HG02943 (cell line): ENCODE measurements at regions not wholly inside any gene's neighbourhood (a gene's known extent, or its start where the extent isn't known, plus 50 kb on each side); places are given as distances from the start of the nearest gene placed in this dataset.

Source experiments
- ATAC-seq: cut with Tn5 transposase; IDR thresholded peaks from one replicate; pipeline ENCODE4 v1.9.1; 2021; ENCODE audit warnings: mild to moderate bottlenecking, low read depth, moderate library complexity; ENCODE audit not compliant: unreplicated experiment

DNA sequence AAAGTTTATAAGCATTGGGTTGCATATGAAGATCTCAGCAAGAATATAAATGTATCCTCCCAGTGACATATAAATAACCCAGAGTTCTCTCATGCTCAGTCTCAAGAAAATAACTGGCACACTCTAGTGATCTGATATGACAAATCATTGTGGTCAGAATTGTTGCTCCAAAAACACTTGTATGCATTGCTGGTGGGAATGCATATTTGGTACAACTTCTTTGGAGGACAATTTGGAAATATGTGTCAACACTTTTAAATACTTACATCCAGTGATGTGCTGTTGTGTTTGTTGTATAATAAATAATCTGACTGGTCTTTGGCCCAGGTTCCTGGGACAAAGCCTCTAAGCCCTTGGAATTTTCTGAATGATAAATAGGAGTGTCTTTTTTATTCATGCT, 66.7 kb upstream of the STT3B start:
- ATAC-seq = no peak

DNA sequence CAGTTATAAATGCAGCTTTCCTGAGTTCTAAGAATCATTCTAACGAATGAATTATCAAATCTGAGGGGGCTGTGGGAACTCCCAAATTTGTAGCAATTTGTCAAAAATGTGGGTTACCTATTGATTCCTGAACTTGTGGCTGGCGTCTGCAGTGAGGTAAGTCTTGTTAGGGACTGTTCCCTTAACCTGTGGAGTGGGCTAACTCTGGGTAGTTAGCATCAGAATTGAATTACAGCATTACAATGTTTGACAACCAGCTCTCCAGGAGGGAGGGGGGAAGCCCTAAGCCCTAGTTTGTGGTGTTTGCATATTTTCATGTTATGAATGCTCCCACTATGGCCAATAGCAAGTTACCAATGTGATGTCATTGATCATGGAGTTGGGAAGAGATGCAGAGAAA, 65.9 kb upstream of the STT3B start:
- ATAC-seq = no peak

DNA sequence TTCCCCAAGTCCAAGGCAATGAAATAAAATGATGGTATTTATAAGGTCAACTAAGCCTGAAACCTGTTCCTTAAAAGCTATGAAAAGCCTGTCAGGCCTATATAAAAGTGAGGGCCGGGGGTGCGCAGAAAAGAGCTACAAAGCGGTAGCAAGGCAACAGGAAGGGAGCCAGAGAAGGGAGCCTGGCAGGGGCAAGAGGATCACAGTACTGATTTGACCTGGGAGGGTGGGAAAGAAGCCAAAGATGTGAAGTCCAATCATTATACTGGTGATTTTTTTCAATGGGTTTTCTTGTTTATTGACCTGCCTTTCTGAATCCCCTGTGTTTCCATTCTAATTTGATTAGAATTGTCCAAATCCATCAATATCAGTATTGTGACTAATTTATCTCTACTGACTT, 64.3 kb upstream of the STT3B start:
- no peak for ATAC-seq

DNA sequence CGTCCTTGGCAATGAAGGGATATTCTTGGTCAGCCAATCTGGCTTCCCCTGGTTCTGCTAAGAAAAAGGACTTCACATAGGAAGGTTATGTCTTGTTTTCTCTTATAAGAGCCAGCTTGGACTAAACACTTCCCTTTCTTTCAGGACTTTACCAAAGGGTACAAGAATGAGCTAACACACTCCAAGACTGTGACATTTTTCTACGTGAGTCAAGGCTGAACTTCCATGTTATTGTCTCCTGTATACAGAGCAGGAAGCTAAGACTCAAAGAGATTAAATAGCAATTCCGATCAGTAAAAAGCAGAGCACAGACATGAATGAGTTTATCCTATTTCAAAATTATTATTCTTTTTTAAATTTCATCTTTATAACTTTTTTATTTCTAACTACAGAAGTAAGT, 63.3 kb upstream of the STT3B start:
- ATAC-seq = no peak

DNA sequence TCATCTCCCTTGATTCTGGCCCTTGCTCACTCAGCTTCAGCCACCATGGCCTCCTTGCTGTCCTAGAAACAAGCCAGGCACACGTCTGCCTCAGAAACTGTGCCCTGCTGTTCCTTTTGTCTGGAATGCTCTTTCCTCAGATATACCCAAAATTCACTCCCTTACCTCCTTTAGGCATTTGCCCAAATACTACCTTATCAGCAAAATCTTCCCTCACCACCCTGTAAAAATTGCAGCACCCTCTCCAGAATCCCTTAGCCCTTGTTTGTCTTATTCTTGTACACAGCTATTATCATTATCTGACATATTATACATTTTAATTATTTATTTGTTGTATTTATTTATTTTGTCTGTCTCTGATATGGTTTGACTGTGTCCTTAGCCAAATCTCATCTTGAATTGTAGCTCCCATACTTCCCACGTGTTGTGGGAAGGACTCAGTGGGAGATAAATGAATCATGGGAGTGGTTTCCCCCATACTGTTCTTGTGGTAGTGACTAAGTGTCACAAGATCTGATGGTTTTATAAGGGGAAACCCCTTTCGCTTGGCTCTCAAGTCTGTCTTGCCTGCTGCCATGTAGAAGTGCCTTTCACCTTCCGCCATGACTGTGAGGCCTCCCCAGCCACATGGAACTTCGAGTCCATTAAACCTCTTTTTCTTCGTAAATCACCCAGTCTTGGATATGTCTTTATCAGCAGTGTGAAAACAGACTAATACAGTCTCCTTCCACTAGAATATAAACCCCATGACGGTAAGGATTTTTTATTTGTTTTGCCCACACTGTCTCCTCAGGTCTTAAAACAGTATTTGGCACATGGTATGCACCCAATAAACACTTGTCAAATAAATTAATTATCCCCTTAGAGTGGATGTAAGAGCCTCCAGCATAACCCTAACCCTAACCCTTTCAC, 60.0 kb upstream of the STT3B start:
- ATAC-seq = no peak

DNA sequence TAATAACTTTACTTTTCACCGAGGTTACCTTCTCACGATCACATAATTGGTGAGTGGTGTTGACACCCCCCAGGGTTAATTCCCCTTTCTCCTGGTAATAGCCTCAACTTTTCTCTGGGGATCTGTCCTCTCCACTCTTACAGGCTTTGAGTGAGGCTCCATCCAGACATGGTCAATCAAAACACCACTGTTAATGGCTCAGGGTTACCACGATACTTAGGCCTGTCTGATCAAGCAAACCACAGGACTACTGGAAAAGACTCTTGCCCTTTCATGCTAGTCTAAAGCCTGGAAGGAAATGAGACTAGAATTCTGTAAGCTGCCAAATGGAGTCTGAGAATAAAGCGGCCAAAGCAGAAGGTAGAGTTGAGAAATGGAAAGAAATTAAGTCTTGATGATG, 56.5 kb upstream of the STT3B start:
- ATAC-seq = no peak

DNA sequence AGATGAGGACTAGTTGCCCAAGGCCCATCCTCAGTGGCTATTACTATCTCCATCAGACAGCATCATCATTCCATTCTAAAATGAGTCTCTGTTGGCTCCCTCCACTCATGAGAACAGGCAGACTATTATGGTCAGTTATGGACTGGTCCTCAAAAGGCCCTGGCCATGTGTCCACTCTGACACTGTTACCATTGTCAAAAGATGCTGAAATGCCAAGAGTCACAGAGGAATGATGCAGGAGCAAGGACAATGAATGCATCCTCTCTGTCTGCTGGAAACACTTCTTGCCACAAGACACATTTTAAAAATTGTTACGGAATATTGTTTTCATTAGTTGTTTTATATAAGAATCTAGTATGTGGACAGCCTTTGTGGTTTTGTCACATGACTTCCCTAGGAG, 53.3 kb upstream of the STT3B start:
- no peak for ATAC-seq

DNA sequence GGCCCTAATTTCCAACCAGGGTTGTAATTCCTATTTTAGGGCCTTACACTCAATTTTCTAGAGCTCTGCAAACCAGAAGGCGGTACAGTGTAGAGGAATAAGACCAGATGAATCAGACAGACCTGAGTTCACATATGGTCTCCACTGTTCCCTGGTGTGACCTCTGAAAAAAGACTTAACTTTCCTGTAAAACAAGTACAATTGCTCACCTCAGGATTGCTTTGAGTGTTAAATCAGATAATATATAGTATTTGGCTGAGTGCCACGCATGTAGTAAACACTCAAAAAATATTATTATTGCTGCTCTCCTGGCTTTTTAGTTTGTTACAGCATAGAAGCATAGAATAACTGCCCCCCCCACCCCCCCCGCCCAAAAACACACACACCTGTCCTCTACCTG, 51.0 kb upstream of the STT3B start:
- no peak for ATAC-seq

DNA sequence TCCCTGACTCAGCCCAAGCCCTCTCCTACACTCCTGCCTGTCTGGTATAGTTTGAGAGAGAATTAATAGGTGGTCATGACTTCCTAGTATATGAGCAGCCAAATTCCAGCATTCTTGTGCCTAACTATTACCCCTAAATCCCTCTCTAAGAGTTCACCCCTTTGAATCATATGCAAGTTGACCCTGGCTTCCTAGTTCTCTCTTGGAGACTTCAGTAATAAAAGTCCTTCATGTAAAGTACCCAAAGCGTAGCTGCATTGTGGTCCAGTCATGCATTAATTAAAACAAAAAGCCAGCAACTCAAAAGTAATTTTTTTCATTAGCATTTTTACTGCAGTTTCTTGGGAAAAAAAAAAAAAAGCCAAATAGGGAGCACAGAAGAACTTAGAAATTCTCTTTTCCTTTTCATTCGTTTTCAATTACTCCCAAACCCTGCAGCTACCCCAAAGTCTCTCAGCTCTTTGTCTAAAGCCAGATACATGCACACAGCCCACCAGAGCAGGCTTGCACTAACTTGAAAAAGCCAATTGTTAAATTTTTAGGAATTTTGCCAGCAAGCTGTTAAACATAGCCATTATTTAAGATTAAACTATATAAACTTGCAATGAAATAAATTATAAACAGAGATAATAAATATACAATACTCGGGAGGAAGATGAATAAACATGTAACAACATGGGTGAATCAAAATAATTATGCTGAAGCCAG, 50.1 kb upstream of the STT3B start:
- ATAC-seq = no peak
